ENCODE measurements at regions not wholly inside any gene's neighbourhood (a gene's known extent, or its start where the extent isn't known, plus 50 kb on each side); places are given as distances from the start of the nearest gene placed in this dataset.

DNA sequence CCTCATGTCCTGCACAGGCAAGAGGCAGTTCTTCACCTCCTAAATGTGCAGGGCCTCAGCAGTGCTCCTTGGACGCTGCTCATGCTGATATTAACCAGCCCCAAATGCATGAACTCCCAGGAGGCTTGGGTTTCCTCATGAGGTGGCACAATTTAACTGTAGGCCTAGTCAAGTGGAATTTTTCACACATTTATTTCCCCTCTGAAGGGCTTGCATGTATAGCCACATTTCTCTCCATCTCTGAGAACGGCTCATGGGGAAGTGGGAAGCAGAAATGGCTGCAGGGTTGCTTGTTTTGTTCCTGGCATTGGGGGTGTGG is 72.8 kb upstream of the PAX1 start:
- H3K4me3 Mint-ChIP-seq (ENCODE audit: unreplicated experiment), result no peak overlapping the region
- H3K9me3 Mint-ChIP-seq (ENCODE audit: unreplicated experiment), result no peaks in the 10 kb centered on the region
- peaks cover 45% of the 10 kb centered on the region for H3K27me3 Mint-ChIP-seq (ENCODE audit: insufficient read depth, unreplicated experiment)
- DNase-seq (ENCODE audit: unreplicated experiment), result no peak
- no peak overlapping the region for H3K27ac Mint-ChIP-seq (ENCODE audit: low read depth, unreplicated experiment)
- POLR2A ChIA-PET, result no interaction called here
- CTCF ChIA-PET, result interaction anchor here (0.6 kb wide), 1 partner anchor 118 kb away, joined by 3 read pairs; no protein-coding TSS in a partner anchor
- intact Hi-C loops (cut with micrococcal nuclease), result no loop called here
- TF ChIP-seq, protein P1, sequence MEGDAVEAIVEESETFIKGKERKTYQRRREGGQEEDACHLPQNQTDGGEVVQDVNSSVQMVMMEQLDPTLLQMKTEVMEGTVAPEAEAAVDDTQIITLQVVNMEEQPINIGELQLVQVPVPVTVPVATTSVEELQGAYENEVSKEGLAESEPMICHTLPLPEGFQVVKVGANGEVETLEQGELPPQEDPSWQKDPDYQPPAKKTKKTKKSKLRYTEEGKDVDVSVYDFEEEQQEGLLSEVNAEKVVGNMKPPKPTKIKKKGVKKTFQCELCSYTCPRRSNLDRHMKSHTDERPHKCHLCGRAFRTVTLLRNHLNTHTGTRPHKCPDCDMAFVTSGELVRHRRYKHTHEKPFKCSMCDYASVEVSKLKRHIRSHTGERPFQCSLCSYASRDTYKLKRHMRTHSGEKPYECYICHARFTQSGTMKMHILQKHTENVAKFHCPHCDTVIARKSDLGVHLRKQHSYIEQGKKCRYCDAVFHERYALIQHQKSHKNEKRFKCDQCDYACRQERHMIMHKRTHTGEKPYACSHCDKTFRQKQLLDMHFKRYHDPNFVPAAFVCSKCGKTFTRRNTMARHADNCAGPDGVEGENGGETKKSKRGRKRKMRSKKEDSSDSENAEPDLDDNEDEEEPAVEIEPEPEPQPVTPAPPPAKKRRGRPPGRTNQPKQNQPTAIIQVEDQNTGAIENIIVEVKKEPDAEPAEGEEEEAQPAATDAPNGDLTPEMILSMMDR (IDR thresholded peaks at IDR 0.05; ENCODE audit: unreplicated experiment), result no peak
- no peaks in the 10 kb centered on the region for H3K4me1 Mint-ChIP-seq (ENCODE audit: insufficient read depth, unreplicated experiment)
- H3K36me3 Mint-ChIP-seq (ENCODE audit: insufficient read depth, unreplicated experiment), result no peaks in the 10 kb centered on the region
- no TSS peak for BruUV-seq (replicated peaks)

DNA sequence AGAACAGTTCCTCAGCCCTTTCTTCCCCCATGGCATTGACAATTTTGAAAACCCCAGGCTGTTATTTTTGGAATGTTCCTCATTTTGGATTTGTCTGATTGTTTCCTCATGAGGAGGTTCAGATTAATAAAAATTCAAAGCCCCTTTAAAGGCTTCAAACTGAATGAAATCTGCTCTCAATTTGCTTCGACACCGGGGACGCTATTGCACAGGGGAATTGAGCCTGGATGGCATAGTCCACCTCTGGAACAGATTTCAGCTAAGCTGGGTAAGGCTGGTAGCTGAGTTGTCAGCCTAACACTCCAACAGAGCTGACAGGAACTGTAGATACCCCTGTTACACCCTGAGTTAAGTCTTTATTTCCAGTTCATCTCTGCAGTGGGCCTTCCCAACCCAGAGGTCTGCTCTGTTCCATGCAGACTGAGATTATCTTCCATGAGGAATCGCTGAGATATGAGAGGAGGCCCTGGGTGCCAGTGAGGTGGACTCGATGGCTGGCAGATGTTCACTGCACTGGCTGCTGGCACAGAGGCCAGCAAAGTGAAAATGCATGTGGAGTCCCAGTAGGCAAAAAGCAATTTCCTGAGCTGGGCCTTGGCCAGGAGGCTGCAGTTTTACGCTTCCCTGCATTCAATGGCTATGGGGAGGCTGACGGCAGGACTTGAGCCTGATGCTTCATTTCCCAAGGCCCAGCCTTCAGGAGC is 73.3 kb upstream of the PAX1 start:
- peaks cover 50% of the 10 kb centered on the region for H3K27me3 Mint-ChIP-seq (ENCODE audit: insufficient read depth, unreplicated experiment)
- H3K9me3 Mint-ChIP-seq (ENCODE audit: unreplicated experiment), result no peaks in the 10 kb centered on the region
- TF ChIP-seq, protein P1 (IDR thresholded peaks at IDR 0.05; ENCODE audit: unreplicated experiment), result no peak
- no TSS peak for BruUV-seq (replicated peaks)
- CTCF ChIA-PET, result no interaction called here
- POLR2A ChIA-PET, result no interaction called here
- H3K4me1 Mint-ChIP-seq (ENCODE audit: insufficient read depth, unreplicated experiment), result no peaks in the 10 kb centered on the region
- intact Hi-C loops (cut with micrococcal nuclease), result no loop called here
- no peaks in the 10 kb centered on the region for H3K36me3 Mint-ChIP-seq (ENCODE audit: insufficient read depth, unreplicated experiment)
- no peak overlapping the region for H3K4me3 Mint-ChIP-seq (ENCODE audit: unreplicated experiment)
- DNase-seq (ENCODE audit: unreplicated experiment), result no peak
- no peak overlapping the region for H3K27ac Mint-ChIP-seq (ENCODE audit: low read depth, unreplicated experiment)

DNA sequence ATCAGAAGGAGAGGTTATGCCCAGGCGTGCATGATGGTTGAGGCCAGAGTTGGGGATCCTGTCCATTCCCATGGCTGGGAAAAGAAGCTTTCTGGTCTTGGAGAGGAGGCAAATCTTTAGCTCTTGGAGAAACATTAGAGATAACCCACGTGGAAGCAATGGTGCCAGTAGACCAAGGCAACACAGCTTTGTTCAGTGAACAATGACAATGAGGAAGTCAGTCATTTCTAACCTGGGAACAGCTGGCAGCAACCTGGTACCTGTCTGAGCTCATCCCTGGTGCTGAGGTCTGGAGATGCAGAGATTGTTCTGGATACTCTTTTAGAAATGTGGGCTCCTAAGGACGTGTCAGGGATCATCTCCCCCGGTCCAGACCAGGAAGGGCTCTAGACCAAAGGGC is 76.7 kb upstream of the PAX1 start:
- TF ChIP-seq, protein P1 (IDR thresholded peaks at IDR 0.05; ENCODE audit: unreplicated experiment), result no peak
- CTCF ChIA-PET, result interaction anchor here (0.5 to 4.8 kb wide), 6 partner anchors 11 to 782 kb away, joined by 3 to 34 read pairs (median 6); no protein-coding TSS in a partner anchor
- no peak overlapping the region for H3K4me3 Mint-ChIP-seq (ENCODE audit: unreplicated experiment)
- no peak overlapping the region for H3K27ac Mint-ChIP-seq (ENCODE audit: low read depth, unreplicated experiment)
- no peak for DNase-seq (ENCODE audit: unreplicated experiment)
- POLR2A ChIA-PET, result no interaction called here
- BruUV-seq (replicated peaks), result no TSS peak
- H3K27me3 Mint-ChIP-seq (ENCODE audit: insufficient read depth, unreplicated experiment), result peaks cover 84% of the 10 kb centered on the region
- H3K9me3 Mint-ChIP-seq (ENCODE audit: unreplicated experiment), result no peaks in the 10 kb centered on the region
- H3K36me3 Mint-ChIP-seq (ENCODE audit: insufficient read depth, unreplicated experiment), result no peaks in the 10 kb centered on the region
- intact Hi-C loops (cut with micrococcal nuclease), result no loop called here
- no peaks in the 10 kb centered on the region for H3K4me1 Mint-ChIP-seq (ENCODE audit: insufficient read depth, unreplicated experiment)

DNA sequence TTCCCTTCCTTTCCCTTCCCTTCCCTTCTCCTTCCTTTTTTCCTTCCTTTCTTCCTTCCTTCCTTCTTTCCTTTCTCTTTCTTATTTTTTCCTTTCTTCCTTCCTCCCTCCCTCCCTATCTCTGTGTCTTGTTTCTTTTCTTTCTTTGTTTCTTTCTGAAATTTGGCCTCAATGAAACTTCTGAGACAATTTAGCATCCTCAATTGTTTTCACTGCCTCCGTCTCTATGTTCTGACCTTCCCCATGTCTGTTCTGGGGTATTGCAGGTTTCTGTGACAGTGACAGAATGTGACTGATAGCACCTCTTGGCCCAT is 81.7 kb upstream of the PAX1 start:
- intact Hi-C loops (cut with micrococcal nuclease), result no loop called here
- no peak overlapping the region for H3K27ac Mint-ChIP-seq (ENCODE audit: low read depth, unreplicated experiment)
- H3K4me1 Mint-ChIP-seq (ENCODE audit: insufficient read depth, unreplicated experiment), result no peaks in the 10 kb centered on the region
- ChIA-PET POLR2A (no interaction called here), CTCF (interaction anchor here (0.6 to 4.2 kb wide), 7 partner anchors 9 to 764 kb away, joined by 3 to 45 read pairs (median 5); no protein-coding TSS in a partner anchor)
- peaks cover 80% of the 10 kb centered on the region for H3K27me3 Mint-ChIP-seq (ENCODE audit: insufficient read depth, unreplicated experiment)
- no peaks in the 10 kb centered on the region for H3K9me3 Mint-ChIP-seq (ENCODE audit: unreplicated experiment)
- BruUV-seq (replicated peaks), result no TSS peak
- TF ChIP-seq, protein P1 (IDR thresholded peaks at IDR 0.05; ENCODE audit: unreplicated experiment), result no peak
- H3K36me3 Mint-ChIP-seq (ENCODE audit: insufficient read depth, unreplicated experiment), result no peaks in the 10 kb centered on the region
- no peak for DNase-seq (ENCODE audit: unreplicated experiment)
- no peak overlapping the region for H3K4me3 Mint-ChIP-seq (ENCODE audit: unreplicated experiment)

Measured in MCF 10A (cell line).